ENCODE measurements at regions not wholly inside any gene's neighbourhood (a gene's known extent, or its start where the extent isn't known, plus 50 kb on each side); places are given as distances from the start of the nearest gene placed in this dataset.

DNA sequence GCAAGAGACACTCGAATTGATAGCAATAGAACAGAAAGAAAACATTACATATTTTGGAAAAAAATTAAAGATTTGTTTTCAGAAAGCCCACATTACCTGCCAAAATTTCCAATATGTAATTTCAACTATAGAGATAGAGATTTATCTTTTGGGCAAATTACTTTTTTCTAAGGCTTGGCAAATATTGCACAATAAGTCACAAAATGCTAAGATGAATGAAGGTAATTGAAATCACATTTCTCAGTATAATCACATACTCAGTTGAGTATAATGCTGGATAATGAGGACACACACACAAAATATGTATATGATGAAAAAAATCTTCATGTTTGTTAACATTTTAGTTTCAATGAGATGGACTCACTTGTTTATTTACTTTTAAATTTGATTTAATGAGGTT lies 189.2 kb upstream of the STXBP6 start:
- Histone ChIP-seq H3K36me3 (ENCODE audit: control insufficient read depth, insufficient read depth, low read length) (no peaks in the 10 kb centered on the region), H3K9me3 (ENCODE audit: control insufficient read depth, low read length) (no peaks in the 10 kb centered on the region), H3K27ac (ENCODE audit: insufficient read depth, low read length, poor library complexity, severe bottlenecking) (no peak overlapping the region), H3K27me3 (replicated peaks; ENCODE audit: control insufficient read depth, insufficient read depth, low read length, poor library complexity, severe bottlenecking) (no peaks in the 10 kb centered on the region), H3K4me1 (ENCODE audit: control insufficient read depth, insufficient read depth, low read length, poor library complexity, severe bottlenecking) (no peaks in the 10 kb centered on the region), H3K4me3 (ENCODE audit: insufficient read depth, low read depth, low read length, poor library complexity, severe bottlenecking) (no peak overlapping the region)
- no peak for DNase-seq

DNA sequence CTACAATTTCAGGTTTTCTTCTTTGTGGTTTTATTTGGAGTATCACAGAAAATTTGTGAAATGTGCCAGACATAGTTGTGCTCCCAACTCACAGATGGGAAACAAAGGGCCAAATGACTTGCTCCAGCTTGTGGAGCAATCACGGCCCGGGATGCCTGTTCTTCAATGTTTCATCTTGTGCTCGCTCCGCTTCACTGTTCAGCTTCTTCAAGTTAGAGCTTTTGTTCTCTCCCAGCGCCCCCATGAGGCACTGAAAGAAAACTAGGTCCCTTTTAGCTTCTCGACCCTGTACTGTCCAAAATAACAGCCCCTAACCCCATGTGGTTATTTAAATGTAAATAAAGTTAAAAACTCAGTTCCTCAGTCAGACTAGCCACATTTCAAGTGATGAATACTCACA lies 187.9 kb upstream of the STXBP6 start:
- no peak for DNase-seq

DNA sequence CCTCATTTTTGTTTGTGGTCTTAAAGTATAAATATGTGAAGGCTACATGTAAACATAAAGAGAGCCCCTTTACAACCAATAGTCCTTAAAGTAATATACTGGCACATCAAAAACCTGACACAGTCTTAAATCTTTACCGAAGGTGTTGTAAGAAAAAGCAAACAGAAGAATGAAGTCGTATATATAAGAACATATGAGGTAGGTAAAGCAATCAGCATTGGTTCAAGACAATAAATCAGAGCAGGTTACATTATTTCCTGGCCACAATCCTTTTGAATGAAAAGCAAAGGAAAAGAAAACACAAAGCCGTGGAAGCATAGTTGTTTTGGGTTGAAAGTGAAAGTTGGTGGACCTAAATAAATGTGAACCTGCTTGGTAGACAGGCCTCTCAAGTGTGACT lies 183.7 kb upstream of the STXBP6 start:
- no peaks in the 10 kb centered on the region for H3K36me3 ChIP-seq (ENCODE audit: control insufficient read depth, insufficient read depth, low read length)
- H3K4me3 ChIP-seq (ENCODE audit: insufficient read depth, low read depth, low read length, poor library complexity, severe bottlenecking) = no peak overlapping the region
- no peak for DNase-seq
- no peak overlapping the region for H3K27ac ChIP-seq (ENCODE audit: insufficient read depth, low read length, poor library complexity, severe bottlenecking)
- no peaks in the 10 kb centered on the region for H3K9me3 ChIP-seq (ENCODE audit: control insufficient read depth, low read length)
- H3K4me1 ChIP-seq (ENCODE audit: control insufficient read depth, insufficient read depth, low read length, poor library complexity, severe bottlenecking) = no peaks in the 10 kb centered on the region
- no peaks in the 10 kb centered on the region for H3K27me3 ChIP-seq (replicated peaks; ENCODE audit: control insufficient read depth, insufficient read depth, low read length, poor library complexity, severe bottlenecking)

More for the DNA sequence above, 187.9 kb upstream of the STXBP6 start:
- Histone ChIP-seq H3K27me3 (replicated peaks; ENCODE audit: control insufficient read depth, insufficient read depth, low read length, poor library complexity, severe bottlenecking) (no peaks in the 10 kb centered on the region), H3K4me3 (ENCODE audit: insufficient read depth, low read depth, low read length, poor library complexity, severe bottlenecking) (no peak overlapping the region), H3K9me3 (ENCODE audit: control insufficient read depth, low read length) (no peaks in the 10 kb centered on the region), H3K4me1 (ENCODE audit: control insufficient read depth, insufficient read depth, low read length, poor library complexity, severe bottlenecking) (no peaks in the 10 kb centered on the region), H3K27ac (ENCODE audit: insufficient read depth, low read length, poor library complexity, severe bottlenecking) (no peak overlapping the region), H3K36me3 (ENCODE audit: control insufficient read depth, insufficient read depth, low read length) (no peaks in the 10 kb centered on the region)

DNA sequence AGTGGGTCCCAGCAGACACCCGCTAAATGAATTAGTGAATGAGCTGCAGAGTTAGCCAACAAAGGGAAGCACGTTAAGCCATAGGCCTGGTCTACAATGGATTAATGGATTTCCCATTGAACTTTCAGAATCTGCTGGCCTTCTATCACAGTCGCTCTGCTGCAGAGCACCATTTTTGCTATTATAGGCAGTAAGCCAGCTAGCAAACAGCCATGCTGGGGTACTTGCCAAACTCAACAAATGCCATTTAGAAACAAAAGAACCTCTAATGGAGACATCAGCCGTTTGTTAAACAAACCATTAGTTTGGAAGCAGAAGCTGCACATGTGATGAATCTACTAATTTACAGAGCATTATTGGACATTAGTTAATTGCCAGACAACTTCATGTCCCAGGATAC lies 181.1 kb upstream of the STXBP6 start:
- no peaks in the 10 kb centered on the region for H3K9me3 ChIP-seq (ENCODE audit: control insufficient read depth, low read length)
- no peaks in the 10 kb centered on the region for H3K4me1 ChIP-seq (ENCODE audit: control insufficient read depth, insufficient read depth, low read length, poor library complexity, severe bottlenecking)
- no peaks in the 10 kb centered on the region for H3K27me3 ChIP-seq (replicated peaks; ENCODE audit: control insufficient read depth, insufficient read depth, low read length, poor library complexity, severe bottlenecking)
- H3K4me3 ChIP-seq (ENCODE audit: insufficient read depth, low read depth, low read length, poor library complexity, severe bottlenecking) = no peak overlapping the region
- H3K36me3 ChIP-seq (ENCODE audit: control insufficient read depth, insufficient read depth, low read length) = no peaks in the 10 kb centered on the region
- DNase-seq = no peak
- no peak overlapping the region for H3K27ac ChIP-seq (ENCODE audit: insufficient read depth, low read length, poor library complexity, severe bottlenecking)

DNA sequence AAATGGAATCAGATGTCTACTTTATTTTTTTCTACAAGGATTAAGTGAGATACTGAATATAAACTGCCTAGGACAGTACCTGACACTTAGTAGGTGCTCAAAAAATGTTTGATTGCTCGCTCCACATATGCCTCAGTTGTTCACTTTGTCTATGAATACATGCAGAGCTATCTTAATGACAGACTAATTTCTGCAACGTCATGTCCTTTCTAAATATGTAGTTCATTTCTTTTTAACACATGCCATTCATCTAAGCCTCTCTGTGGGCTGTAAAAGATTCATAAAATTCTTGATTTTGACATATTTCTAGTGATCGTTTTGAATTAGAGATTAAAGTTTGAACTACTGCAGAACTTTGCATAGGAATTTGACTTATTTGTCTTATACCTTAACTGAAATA lies 176.3 kb upstream of the STXBP6 start:
- Histone ChIP-seq H3K27ac (ENCODE audit: insufficient read depth, low read length, poor library complexity, severe bottlenecking) (no peak overlapping the region), H3K36me3 (ENCODE audit: control insufficient read depth, insufficient read depth, low read length) (no peaks in the 10 kb centered on the region), H3K9me3 (ENCODE audit: control insufficient read depth, low read length) (no peaks in the 10 kb centered on the region), H3K4me3 (ENCODE audit: insufficient read depth, low read depth, low read length, poor library complexity, severe bottlenecking) (no peak overlapping the region), H3K27me3 (replicated peaks; ENCODE audit: control insufficient read depth, insufficient read depth, low read length, poor library complexity, severe bottlenecking) (no peaks in the 10 kb centered on the region), H3K4me1 (ENCODE audit: control insufficient read depth, insufficient read depth, low read length, poor library complexity, severe bottlenecking) (no peaks in the 10 kb centered on the region)
- no peak for DNase-seq

DNA sequence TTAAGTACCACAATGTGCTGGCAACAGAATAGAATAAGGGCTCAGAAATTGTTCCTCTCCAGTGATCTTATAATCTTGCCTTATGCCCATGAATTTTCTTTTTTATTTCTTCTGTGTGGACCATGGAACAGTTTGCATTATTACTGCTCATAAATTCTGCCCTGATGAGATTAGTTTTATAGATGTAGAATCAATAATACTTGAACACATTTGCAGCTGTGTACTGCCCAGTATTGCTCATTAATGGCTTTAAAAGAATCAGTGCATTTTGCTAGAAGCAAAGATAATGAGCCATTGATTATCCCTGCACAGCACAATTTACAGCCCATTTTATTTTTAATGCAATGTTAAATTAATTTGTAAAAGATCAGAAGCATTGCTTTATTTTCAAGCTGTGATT lies 172.3 kb upstream of the STXBP6 start:
- H3K9me3 ChIP-seq (ENCODE audit: control insufficient read depth, low read length) = no peaks in the 10 kb centered on the region
- no peaks in the 10 kb centered on the region for H3K4me1 ChIP-seq (ENCODE audit: control insufficient read depth, insufficient read depth, low read length, poor library complexity, severe bottlenecking)
- no peaks in the 10 kb centered on the region for H3K27me3 ChIP-seq (replicated peaks; ENCODE audit: control insufficient read depth, insufficient read depth, low read length, poor library complexity, severe bottlenecking)
- DNase-seq = no peak
- H3K4me3 ChIP-seq (ENCODE audit: insufficient read depth, low read depth, low read length, poor library complexity, severe bottlenecking) = no peak overlapping the region
- H3K27ac ChIP-seq (ENCODE audit: insufficient read depth, low read length, poor library complexity, severe bottlenecking) = no peak overlapping the region
- no peaks in the 10 kb centered on the region for H3K36me3 ChIP-seq (ENCODE audit: control insufficient read depth, insufficient read depth, low read length)

DNA sequence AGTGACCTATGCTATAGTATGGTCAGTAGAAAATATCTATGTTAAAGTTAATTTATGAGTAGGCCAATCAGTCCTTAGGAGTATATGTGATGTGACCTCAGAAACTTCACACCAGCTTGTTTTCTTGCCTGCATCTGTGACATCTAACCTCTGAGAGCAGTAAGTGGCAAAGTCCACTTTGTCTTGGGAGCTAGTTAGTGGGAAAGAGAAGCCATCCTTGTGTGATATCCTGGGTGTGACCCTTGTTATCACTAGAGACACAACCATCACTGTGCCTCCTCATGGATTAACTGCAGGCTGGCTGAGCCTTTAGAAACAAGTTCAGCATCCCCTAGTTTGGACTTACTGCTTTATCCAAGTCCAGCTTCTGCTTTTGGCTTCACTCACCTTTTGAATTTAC lies 170.6 kb upstream of the STXBP6 start:
- H3K4me1 ChIP-seq (ENCODE audit: control insufficient read depth, insufficient read depth, low read length, poor library complexity, severe bottlenecking) = no peaks in the 10 kb centered on the region
- no peaks in the 10 kb centered on the region for H3K36me3 ChIP-seq (ENCODE audit: control insufficient read depth, insufficient read depth, low read length)
- H3K27ac ChIP-seq (ENCODE audit: insufficient read depth, low read length, poor library complexity, severe bottlenecking) = no peak overlapping the region
- H3K9me3 ChIP-seq (ENCODE audit: control insufficient read depth, low read length) = no peaks in the 10 kb centered on the region
- H3K4me3 ChIP-seq (ENCODE audit: insufficient read depth, low read depth, low read length, poor library complexity, severe bottlenecking) = no peak overlapping the region
- no peak for DNase-seq
- H3K27me3 ChIP-seq (replicated peaks; ENCODE audit: control insufficient read depth, insufficient read depth, low read length, poor library complexity, severe bottlenecking) = no peaks in the 10 kb centered on the region

DNA sequence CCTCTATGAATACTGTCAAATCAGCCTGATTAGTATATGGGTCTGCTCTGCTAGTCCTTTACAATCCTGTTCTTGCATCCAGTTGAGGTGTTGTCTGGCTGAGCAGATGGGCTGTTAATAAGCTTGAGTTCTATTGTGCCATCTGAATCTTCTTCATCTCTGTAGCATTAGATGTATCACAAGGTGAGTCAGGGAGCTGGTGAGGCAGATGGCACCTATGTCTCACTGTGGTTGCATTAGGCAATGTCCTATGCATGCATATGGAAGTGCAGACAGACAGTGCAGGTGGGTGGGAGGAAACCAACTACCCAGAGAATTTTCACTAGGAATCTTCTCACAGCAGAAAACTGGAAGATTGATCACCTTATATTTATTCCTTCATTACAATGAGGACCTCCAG lies 165.7 kb upstream of the STXBP6 start:
- Histone ChIP-seq H3K27ac (ENCODE audit: insufficient read depth, low read length, poor library complexity, severe bottlenecking) (no peak overlapping the region), H3K4me3 (ENCODE audit: insufficient read depth, low read depth, low read length, poor library complexity, severe bottlenecking) (no peak overlapping the region), H3K36me3 (ENCODE audit: control insufficient read depth, insufficient read depth, low read length) (no peaks in the 10 kb centered on the region), H3K27me3 (replicated peaks; ENCODE audit: control insufficient read depth, insufficient read depth, low read length, poor library complexity, severe bottlenecking) (no peaks in the 10 kb centered on the region), H3K4me1 (ENCODE audit: control insufficient read depth, insufficient read depth, low read length, poor library complexity, severe bottlenecking) (no peaks in the 10 kb centered on the region), H3K9me3 (ENCODE audit: control insufficient read depth, low read length) (no peaks in the 10 kb centered on the region)
- DNase-seq = no peak

DNA sequence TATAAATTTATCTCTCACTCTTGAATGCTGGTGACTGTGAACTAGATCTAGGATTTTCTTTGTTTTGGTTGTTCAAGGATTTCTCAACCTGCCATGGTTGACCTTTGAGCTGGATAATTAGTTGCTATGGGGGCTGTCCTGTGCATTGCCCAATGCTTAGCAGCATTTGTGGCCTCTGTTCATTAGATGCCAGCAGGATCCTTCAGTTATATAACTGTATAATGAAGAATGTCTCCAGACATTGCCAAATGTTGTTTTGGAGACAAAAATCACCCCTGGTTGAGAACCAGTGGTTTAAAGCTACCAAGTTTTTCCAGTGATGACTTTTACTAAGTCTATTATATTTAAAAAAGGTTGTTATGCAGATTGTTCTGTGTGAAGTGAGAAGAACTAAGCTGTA lies 147.9 kb upstream of the STXBP6 start:
- H3K4me3 ChIP-seq (ENCODE audit: insufficient read depth, low read depth, low read length, poor library complexity, severe bottlenecking) = no peak overlapping the region
- H3K27me3 ChIP-seq (replicated peaks; ENCODE audit: control insufficient read depth, insufficient read depth, low read length, poor library complexity, severe bottlenecking) = no peaks in the 10 kb centered on the region
- H3K9me3 ChIP-seq (ENCODE audit: control insufficient read depth, low read length) = no peaks in the 10 kb centered on the region
- H3K36me3 ChIP-seq (ENCODE audit: control insufficient read depth, insufficient read depth, low read length) = no peaks in the 10 kb centered on the region
- H3K27ac ChIP-seq (ENCODE audit: insufficient read depth, low read length, poor library complexity, severe bottlenecking) = no peak overlapping the region
- no peak for DNase-seq
- no peaks in the 10 kb centered on the region for H3K4me1 ChIP-seq (ENCODE audit: control insufficient read depth, insufficient read depth, low read length, poor library complexity, severe bottlenecking)

DNA sequence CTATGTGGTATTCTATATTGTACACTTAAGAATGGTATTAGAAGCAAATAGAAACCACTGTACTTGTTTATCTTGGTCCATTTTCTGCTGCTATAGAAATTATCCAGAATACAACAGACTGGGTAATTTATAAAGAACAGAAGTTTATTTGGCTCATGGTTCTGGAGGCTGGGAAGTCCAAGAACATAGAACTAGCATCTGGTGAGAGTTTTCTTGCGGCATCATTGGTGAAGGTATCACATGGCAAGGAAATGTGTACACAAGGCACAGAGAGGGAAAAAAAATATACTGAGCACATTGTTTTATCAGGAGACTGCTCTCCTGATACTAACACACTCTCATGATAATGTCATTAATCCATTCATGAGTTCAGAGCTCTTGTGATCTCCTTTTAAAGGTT lies 130.3 kb upstream of the STXBP6 start:
- Histone ChIP-seq H3K4me3 (ENCODE audit: insufficient read depth, low read depth, low read length, poor library complexity, severe bottlenecking) (no peak overlapping the region), H3K4me1 (ENCODE audit: control insufficient read depth, insufficient read depth, low read length, poor library complexity, severe bottlenecking) (no peaks in the 10 kb centered on the region)
- DNase-seq = no peak

DNA sequence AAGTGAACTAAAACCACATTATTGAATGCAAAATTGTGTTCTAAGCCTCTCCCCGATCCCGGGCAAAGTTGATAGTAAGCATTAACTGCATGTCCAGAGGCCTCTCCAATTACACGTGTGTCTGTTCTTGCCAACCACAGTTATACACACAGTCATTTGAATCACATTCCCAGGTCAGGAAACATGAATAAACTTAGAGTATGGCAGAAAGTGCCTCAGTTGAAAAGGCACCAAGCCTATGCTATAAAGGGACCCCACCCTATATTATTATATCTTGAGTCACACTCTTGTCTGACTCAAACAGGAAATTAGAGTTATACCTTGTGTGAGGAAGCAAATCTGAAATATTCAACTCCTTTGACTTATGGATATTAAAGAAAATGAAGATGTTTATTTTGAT lies 128.3 kb upstream of the STXBP6 start:
- H3K27ac ChIP-seq (ENCODE audit: insufficient read depth, low read length, poor library complexity, severe bottlenecking) = no peak overlapping the region
- no peaks in the 10 kb centered on the region for H3K27me3 ChIP-seq (replicated peaks; ENCODE audit: control insufficient read depth, insufficient read depth, low read length, poor library complexity, severe bottlenecking)
- H3K4me3 ChIP-seq (ENCODE audit: insufficient read depth, low read depth, low read length, poor library complexity, severe bottlenecking) = no peak overlapping the region
- H3K9me3 ChIP-seq (ENCODE audit: control insufficient read depth, low read length) = peaks cover 5% of the 10 kb centered on the region
- no peaks in the 10 kb centered on the region for H3K36me3 ChIP-seq (ENCODE audit: control insufficient read depth, insufficient read depth, low read length)
- H3K4me1 ChIP-seq (ENCODE audit: control insufficient read depth, insufficient read depth, low read length, poor library complexity, severe bottlenecking) = no peaks in the 10 kb centered on the region
- DNase-seq = no peak

More for the DNA sequence above, 130.3 kb upstream of the STXBP6 start:
- no peak overlapping the region for H3K27ac ChIP-seq (ENCODE audit: insufficient read depth, low read length, poor library complexity, severe bottlenecking)
- no peaks in the 10 kb centered on the region for H3K27me3 ChIP-seq (replicated peaks; ENCODE audit: control insufficient read depth, insufficient read depth, low read length, poor library complexity, severe bottlenecking)
- H3K9me3 ChIP-seq (ENCODE audit: control insufficient read depth, low read length) = peaks cover 5% of the 10 kb centered on the region
- H3K36me3 ChIP-seq (ENCODE audit: control insufficient read depth, insufficient read depth, low read length) = no peaks in the 10 kb centered on the region
